K562 (cell line): ENCODE measurements at regions not wholly inside any gene's neighbourhood (a gene's known extent, or its start where the extent isn't known, plus 50 kb on each side); places are given as distances from the start of the nearest gene placed in this dataset.

Experiments
- ATAC-seq: fragments of 200-7000 bp; cut with Tn5 transposase; 3 replicates; pipeline ENCODE4 v1.9.1; 2020; ENCODE audit warnings: moderate library complexity
- BruUV-seq: library from RNA; stranded (reverse); fragments of 400-500 nt; replicated peaks from 2 replicates; lab custom pipeline; 2021; lab: Mats Ljungman, UMichigan
- CTCF ChIA-PET: fragments of 300-600 bp; formaldehyde crosslinking; extraction: SDS; loops from one replicate; lab custom pipeline; 2021; ENCODE audit warnings: low intra/inter-chr PET ratio; lab: Yijun Ruan, JAX
- POLR2A ChIA-PET: fragments of 300-600, 350-650 bp; sonication (Branson Sonifier 250); formaldehyde crosslinking; extraction: SDS; loops from one replicate; lab custom pipeline; 2021; ENCODE audit warnings: antibody characterized with exemption, inconsistent platforms; lab: Yijun Ruan, JAX
- DNase-seq, 4 experiments: peaks; one replicate each; pipeline versions ENCODE4 v3.0.0 to v3.0.0-alpha.2; 2011 to 2018; ENCODE audit warnings: low spot score in 3 of 4, mixed read lengths in 3 of 4; ENCODE audit errors: extremely low read depth in 1 of 4
- FAIRE-seq: peaks from 2 replicates; lab custom pipeline; 2011; peaks lifted over from hg19 to GRCh38; lab: Jason Lieb, UNC
- H2AFZ ChIP-seq: 2 replicates; pipeline ENCODE4 v1.6.0; 2011; ENCODE audit warnings: low read depth, low read length, control low read depth, inconsistent platforms
- H3K27ac ChIP-seq: fragments of 200-600 bp; 3 replicates; pipeline ENCODE4 v1.8.0; 2011; ENCODE audit warnings: low read depth, mild to moderate bottlenecking, control low read depth, inconsistent platforms, low read length, moderate library complexity, mixed read lengths; ENCODE audit errors: extremely low read depth
- H3K27me3 ChIP-seq, 2 experiments: fragments of 300-600 bp in 1 of 2; 2 replicates in 1 of 2; 3 replicates in 1 of 2; pipeline versions ENCODE4 v1.6.0 to v1.8.0; 2011; ENCODE audit warnings: inconsistent platforms in 2 of 2, low read length in 2 of 2, mild to moderate bottlenecking in 1 of 2, mixed read lengths in 1 of 2, moderate library complexity in 1 of 2; ENCODE audit not compliant: control insufficient read depth in 2 of 2, insufficient read depth in 2 of 2
- H3K36me3 ChIP-seq: fragments of 300-600 bp; 3 replicates; pipeline ENCODE4 v1.8.0; 2011; ENCODE audit warnings: mild to moderate bottlenecking, low read length, inconsistent platforms; ENCODE audit not compliant: control insufficient read depth, insufficient read depth
- H3K4me1 ChIP-seq, 2 experiments: fragments of 200-600 bp in 1 of 2; replicated peaks in 1 of 2; 2 replicates in 1 of 2; 3 replicates in 1 of 2; pipeline versions ENCODE4 v1.5.1 to v1.8.0; 2011; ENCODE audit warnings: inconsistent platforms in 2 of 2, low read length in 2 of 2, mild to moderate bottlenecking in 1 of 2, mixed read lengths in 1 of 2, moderate library complexity in 1 of 2; ENCODE audit not compliant: control insufficient read depth in 2 of 2, insufficient read depth in 2 of 2
- H3K4me2 ChIP-seq: 2 replicates; pipeline ENCODE4 v1.6.1; 2011; ENCODE audit warnings: low read length, control low read depth, inconsistent platforms, mixed read lengths; ENCODE audit not compliant: insufficient read depth
- H3K4me3 ChIP-seq: fragments of 200-600 bp; sonication (generic), shearing (Covaris generic); 2 replicates; pipeline ENCODE4 v1.5.1; 2016; ENCODE audit warnings: control low read depth, inconsistent platforms
- H3K79me2 ChIP-seq: fragments of 200-600 bp; 3 replicates; pipeline ENCODE4 v1.8.0; 2011; ENCODE audit warnings: low read length, inconsistent platforms; ENCODE audit not compliant: control insufficient read depth, insufficient read depth
- H3K9ac ChIP-seq, 2 experiments: 2 replicates each; pipeline versions ENCODE4 v1.6.0 to v1.6.1; 2011; ENCODE audit warnings: low read depth in 2 of 2, low read length in 2 of 2, control low read depth in 1 of 2, inconsistent platforms in 1 of 2, mild to moderate bottlenecking in 1 of 2, mixed read lengths in 1 of 2; ENCODE audit not compliant: insufficient read depth in 1 of 2
- H3K9me1 ChIP-seq: one replicate; pipeline ENCODE4 v1.6.0; 2011; ENCODE audit warnings: inconsistent platforms, mild to moderate bottlenecking, low read length, moderate library complexity; ENCODE audit not compliant: control insufficient read depth, insufficient read depth
- H3K9me3 ChIP-seq: replicated peaks from 2 replicates; pipeline ENCODE4 v1.5.1; 2011; ENCODE audit warnings: low read depth, low read length, inconsistent platforms; ENCODE audit not compliant: control insufficient read depth, insufficient read depth
- H4K20me1 ChIP-seq: replicated peaks from 2 replicates; pipeline ENCODE4 v1.6.1; 2011; ENCODE audit warnings: low read length, inconsistent platforms, mixed read lengths; ENCODE audit not compliant: control insufficient read depth, insufficient read depth
- BACH1 ChIP-seq: fragments of 200-800 bp; sonication (Bioruptor generic); IDR thresholded peaks from 2 replicates; pipeline ENCODE4 v1.6.1; 2016; ENCODE audit warnings: missing genetic modification characterization, missing compliant biosample characterization
- EZH2 ChIP-seq: IDR thresholded peaks from 2 replicates; pipeline ENCODE4 v1.6.1; 2012; ENCODE audit warnings: low read depth, mild to moderate bottlenecking, inconsistent platforms, low read length, borderline replicate concordance
- KLF10 ChIP-seq: fragments of 250-450 bp; sonication (Bioruptor Pico); IDR thresholded peaks from 2 replicates; pipeline ENCODE4 v1.6.1; 2021; ENCODE audit warnings: matching md5 sums
- KLF6 ChIP-seq: fragments of 250-450 bp; sonication (Bioruptor Pico); IDR thresholded peaks from 2 replicates; pipeline ENCODE4 v1.4.0; 2020; ENCODE audit warnings: mild to moderate bottlenecking, moderate library complexity, borderline replicate concordance
- MTA3 ChIP-seq: fragments of 450-650 bp; formaldehyde crosslinking; IDR thresholded peaks from 2 replicates; pipeline ENCODE4 v1.6.1; 2017; ENCODE audit warnings: mild to moderate bottlenecking, borderline replicate concordance
- NFYB ChIP-seq: IDR thresholded peaks from 2 replicates; pipeline ENCODE4 v1.6.1; 2011; ENCODE audit warnings: mild to moderate bottlenecking, moderate library complexity; ENCODE audit not compliant: insufficient read length; ENCODE audit errors: extremely low read depth
- STAG1 ChIP-seq: sonication (generic); formaldehyde crosslinking; IDR thresholded peaks from 2 replicates; pipeline ENCODE4 v1.5.0; 2020; ENCODE audit warnings: missing genetic modification reagents, borderline replicate concordance
- TAF15 ChIP-seq: fragments of 200-400 bp; formaldehyde crosslinking; IDR thresholded peaks from 2 replicates; pipeline ENCODE4 v1.6.1; 2017; ENCODE audit warnings: mild to moderate bottlenecking, low read depth, low read length, moderate library complexity
- WHSC1 ChIP-seq: IDR thresholded peaks from one replicate; pipeline ENCODE4 v1.6.1; 2012; ENCODE audit warnings: low read length, control low read depth, inconsistent platforms
- ZNF121 ChIP-seq: sonication (generic); formaldehyde crosslinking; conservative IDR thresholded peaks from 2 replicates; pipeline ENCODE4 v1.8.0; 2022; ENCODE audit warnings: missing genetic modification reagents
- ZNF384 ChIP-seq: IDR thresholded peaks from 2 replicates; pipeline ENCODE4 v1.6.1; 2012; ENCODE audit warnings: low read depth, low read length, improper control_type of control experiment
- in situ Hi-C: fragments of 300-500 bp; cut with MboI; formaldehyde crosslinking; loops from 4 replicates; pipeline ENCODE4 v1.15.0; 2018; ENCODE audit warnings: inconsistent platforms, mixed read lengths
- intact Hi-C: fragments of 100-400 bp; cut with micrococcal nuclease; formaldehyde crosslinking; loops from 2 replicates; pipeline ENCODE4 v1.14.2; 2022
- TF ChIP-seq, protein P1 (sequence below): fragments of 250-450 bp; sonication (Bioruptor Pico); IDR thresholded peaks from 2 replicates; pipeline ENCODE4 v1.8.0; 2022; ENCODE audit warnings: inconsistent platforms
- TF ChIP-seq, protein P2 (sequence below), 2 experiments: IDR thresholded peaks; 2 replicates each; pipeline ENCODE4 v1.6.1; 2012; ENCODE audit warnings: improper control_type of control experiment in 2 of 2, low read depth in 2 of 2, low read length in 2 of 2, borderline replicate concordance in 1 of 2
- TF ChIP-seq, protein P3 (sequence below): IDR thresholded peaks from 3 replicates; pipeline ENCODE4 v1.6.1; 2011; ENCODE audit warnings: borderline replicate concordance, mild to moderate bottlenecking; ENCODE audit not compliant: insufficient read length, insufficient read depth
- TF ChIP-seq, protein P4 (sequence below): fragments of 450-650 bp; IDR thresholded peaks from 2 replicates; pipeline ENCODE4 v1.6.1; 2016; ENCODE audit warnings: borderline replicate concordance

DNA sequence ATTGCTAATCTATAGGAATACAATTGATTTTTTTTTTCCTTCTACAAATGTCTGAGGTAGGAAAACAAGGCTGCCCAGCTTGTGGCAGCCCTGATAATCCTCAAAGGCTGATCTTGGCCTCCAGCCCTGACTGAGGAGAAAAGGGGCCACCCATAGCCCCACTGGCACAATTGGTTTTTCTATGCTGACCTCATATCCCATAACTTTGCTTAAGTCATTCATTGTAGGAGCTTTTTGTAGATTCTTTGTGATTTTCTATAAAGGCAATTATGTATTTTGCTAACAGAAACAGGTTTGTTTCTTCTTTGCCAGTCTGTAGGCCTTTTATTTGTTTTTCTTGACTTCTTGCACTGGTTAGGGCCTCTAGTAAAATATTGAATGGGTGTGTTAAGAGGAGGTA lies 80.2 kb upstream of the C15orf39 start:
- H3K4me3 ChIP-seq, result no peak overlapping the region
- H3K9ac ChIP-seq, result no peak overlapping the region
- H3K4me1 ChIP-seq, result peaks cover 21 to 22% of the 10 kb centered on the region in 2 experiments
- H3K9me1 ChIP-seq, result no peaks in the 10 kb centered on the region
- no peaks in the 10 kb centered on the region for H3K9me3 ChIP-seq
- H3K27ac ChIP-seq, result no peak overlapping the region
- ATAC-seq (no peak), DNase-seq (no peak), FAIRE-seq (peak; percentile 46)
- CTCF ChIA-PET, result no interaction called here
- in situ Hi-C loops, result no loop called here
- H2AFZ ChIP-seq, result no peak overlapping the region
- H3K79me2 ChIP-seq, result no peaks in the 10 kb centered on the region
- no peaks in the 10 kb centered on the region for H3K27me3 ChIP-seq
- no peak overlapping the region for H3K4me2 ChIP-seq
- no peaks in the 10 kb centered on the region for H4K20me1 ChIP-seq
- no peaks in the 10 kb centered on the region for H3K36me3 ChIP-seq
- no TSS peak for BruUV-seq
- POLR2A ChIA-PET, result no interaction called here
- intact Hi-C loops, result no loop called here
- TF ChIP-seq EZH2, result no peak
- TF ChIP-seq ZNF384, result no peak
- no peak for TF ChIP-seq NFYB
- TF ChIP-seq, protein P1, sequence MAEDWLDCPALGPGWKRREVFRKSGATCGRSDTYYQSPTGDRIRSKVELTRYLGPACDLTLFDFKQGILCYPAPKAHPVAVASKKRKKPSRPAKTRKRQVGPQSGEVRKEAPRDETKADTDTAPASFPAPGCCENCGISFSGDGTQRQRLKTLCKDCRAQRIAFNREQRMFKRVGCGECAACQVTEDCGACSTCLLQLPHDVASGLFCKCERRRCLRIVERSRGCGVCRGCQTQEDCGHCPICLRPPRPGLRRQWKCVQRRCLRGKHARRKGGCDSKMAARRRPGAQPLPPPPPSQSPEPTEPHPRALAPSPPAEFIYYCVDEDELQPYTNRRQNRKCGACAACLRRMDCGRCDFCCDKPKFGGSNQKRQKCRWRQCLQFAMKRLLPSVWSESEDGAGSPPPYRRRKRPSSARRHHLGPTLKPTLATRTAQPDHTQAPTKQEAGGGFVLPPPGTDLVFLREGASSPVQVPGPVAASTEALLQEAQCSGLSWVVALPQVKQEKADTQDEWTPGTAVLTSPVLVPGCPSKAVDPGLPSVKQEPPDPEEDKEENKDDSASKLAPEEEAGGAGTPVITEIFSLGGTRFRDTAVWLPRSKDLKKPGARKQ (CRISPR knock-in tag), result no peak
- TF ChIP-seq, protein P2, sequence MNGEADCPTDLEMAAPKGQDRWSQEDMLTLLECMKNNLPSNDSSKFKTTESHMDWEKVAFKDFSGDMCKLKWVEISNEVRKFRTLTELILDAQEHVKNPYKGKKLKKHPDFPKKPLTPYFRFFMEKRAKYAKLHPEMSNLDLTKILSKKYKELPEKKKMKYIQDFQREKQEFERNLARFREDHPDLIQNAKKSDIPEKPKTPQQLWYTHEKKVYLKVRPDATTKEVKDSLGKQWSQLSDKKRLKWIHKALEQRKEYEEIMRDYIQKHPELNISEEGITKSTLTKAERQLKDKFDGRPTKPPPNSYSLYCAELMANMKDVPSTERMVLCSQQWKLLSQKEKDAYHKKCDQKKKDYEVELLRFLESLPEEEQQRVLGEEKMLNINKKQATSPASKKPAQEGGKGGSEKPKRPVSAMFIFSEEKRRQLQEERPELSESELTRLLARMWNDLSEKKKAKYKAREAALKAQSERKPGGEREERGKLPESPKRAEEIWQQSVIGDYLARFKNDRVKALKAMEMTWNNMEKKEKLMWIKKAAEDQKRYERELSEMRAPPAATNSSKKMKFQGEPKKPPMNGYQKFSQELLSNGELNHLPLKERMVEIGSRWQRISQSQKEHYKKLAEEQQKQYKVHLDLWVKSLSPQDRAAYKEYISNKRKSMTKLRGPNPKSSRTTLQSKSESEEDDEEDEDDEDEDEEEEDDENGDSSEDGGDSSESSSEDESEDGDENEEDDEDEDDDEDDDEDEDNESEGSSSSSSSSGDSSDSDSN (IDR thresholded peaks at IDR 0.05; ENCODE audit: borderline replicate concordance in 1 of 2, low read depth in 2 of 2, low read length in 2 of 2), result no peak
- TF ChIP-seq TAF15, result no peak
- no peak for TF ChIP-seq WHSC1
- TF ChIP-seq STAG1 (CRISPR knock-in tag), result no peak
- TF ChIP-seq, protein P3, sequence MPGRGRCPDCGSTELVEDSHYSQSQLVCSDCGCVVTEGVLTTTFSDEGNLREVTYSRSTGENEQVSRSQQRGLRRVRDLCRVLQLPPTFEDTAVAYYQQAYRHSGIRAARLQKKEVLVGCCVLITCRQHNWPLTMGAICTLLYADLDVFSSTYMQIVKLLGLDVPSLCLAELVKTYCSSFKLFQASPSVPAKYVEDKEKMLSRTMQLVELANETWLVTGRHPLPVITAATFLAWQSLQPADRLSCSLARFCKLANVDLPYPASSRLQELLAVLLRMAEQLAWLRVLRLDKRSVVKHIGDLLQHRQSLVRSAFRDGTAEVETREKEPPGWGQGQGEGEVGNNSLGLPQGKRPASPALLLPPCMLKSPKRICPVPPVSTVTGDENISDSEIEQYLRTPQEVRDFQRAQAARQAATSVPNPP, result no peak
- TF ChIP-seq KLF10 (CRISPR knock-in tag), result no peak
- TF ChIP-seq ZNF121 (CRISPR knock-in tag), result no peak
- no peak for TF ChIP-seq KLF6
- TF ChIP-seq, protein P4, sequence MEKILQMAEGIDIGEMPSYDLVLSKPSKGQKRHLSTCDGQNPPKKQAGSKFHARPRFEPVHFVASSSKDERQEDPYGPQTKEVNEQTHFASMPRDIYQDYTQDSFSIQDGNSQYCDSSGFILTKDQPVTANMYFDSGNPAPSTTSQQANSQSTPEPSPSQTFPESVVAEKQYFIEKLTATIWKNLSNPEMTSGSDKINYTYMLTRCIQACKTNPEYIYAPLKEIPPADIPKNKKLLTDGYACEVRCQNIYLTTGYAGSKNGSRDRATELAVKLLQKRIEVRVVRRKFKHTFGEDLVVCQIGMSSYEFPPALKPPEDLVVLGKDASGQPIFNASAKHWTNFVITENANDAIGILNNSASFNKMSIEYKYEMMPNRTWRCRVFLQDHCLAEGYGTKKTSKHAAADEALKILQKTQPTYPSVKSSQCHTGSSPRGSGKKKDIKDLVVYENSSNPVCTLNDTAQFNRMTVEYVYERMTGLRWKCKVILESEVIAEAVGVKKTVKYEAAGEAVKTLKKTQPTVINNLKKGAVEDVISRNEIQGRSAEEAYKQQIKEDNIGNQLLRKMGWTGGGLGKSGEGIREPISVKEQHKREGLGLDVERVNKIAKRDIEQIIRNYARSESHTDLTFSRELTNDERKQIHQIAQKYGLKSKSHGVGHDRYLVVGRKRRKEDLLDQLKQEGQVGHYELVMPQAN, result no peak
- TF ChIP-seq MTA3, result no peak
- no peak for TF ChIP-seq BACH1 (tag)
